HepG2 (cell line): ENCODE measurements at regions not wholly inside any gene's neighbourhood (a gene's known extent, or its start where the extent isn't known, plus 50 kb on each side); places are given as distances from the start of the nearest gene placed in this dataset.

ENCODE experiments used
- ATAC-seq: fragments of 200-7000 bp; cut with Tn5 transposase; 3 replicates; pipeline ENCODE4 v1.9.1; 2020; ENCODE audit warnings: mild to moderate bottlenecking, moderate library complexity
- BruUV-seq: library from RNA; stranded (reverse); fragments of 400-500 nt; replicated peaks from 2 replicates; lab custom pipeline; 2021; lab: Mats Ljungman, UMichigan
- CTCF ChIA-PET: fragments of 300-600 bp; formaldehyde crosslinking; extraction: SDS; loops from one replicate; lab custom pipeline; 2021; ENCODE audit warnings: low total read pairs, inconsistent platforms, low intra/inter-chr PET ratio; lab: Yijun Ruan, JAX
- POLR2A ChIA-PET: fragments of 350-600 bp; sonication (Branson Sonifier 250); formaldehyde crosslinking; loops from one replicate; lab custom pipeline; 2020; ENCODE audit warnings: antibody characterized with exemption, inconsistent platforms; lab: Yijun Ruan, JAX
- DNase-seq: peaks from one replicate; pipeline ENCODE4 v3.0.0-alpha.2; 2015; ENCODE audit warnings: low spot score
- FAIRE-seq: peaks from 3 replicates; lab custom pipeline; 2011; peaks lifted over from hg19 to GRCh38; lab: Jason Lieb, UNC
- H2AFZ ChIP-seq: one replicate; pipeline ENCODE4 v1.6.1; 2011; ENCODE audit warnings: low read length, inconsistent platforms
- H3K27ac ChIP-seq: fragments of 300-600 bp; 3 replicates; pipeline ENCODE4 v1.8.0; 2011; ENCODE audit warnings: mixed run types, mild to moderate bottlenecking, mixed read lengths, low read length, inconsistent platforms; ENCODE audit not compliant: insufficient read depth; ENCODE audit errors: extremely low read length
- H3K27me3 ChIP-seq, 2 experiments: fragments of 200-600 bp in 1 of 2; 2 replicates in 1 of 2; 3 replicates in 1 of 2; pipeline versions ENCODE4 v1.6.0 to v1.8.0; 2011; ENCODE audit warnings: low read length in 2 of 2, mild to moderate bottlenecking in 2 of 2, moderate library complexity in 2 of 2, inconsistent platforms in 1 of 2; ENCODE audit not compliant: insufficient read depth in 2 of 2, control insufficient read depth in 1 of 2
- H3K36me3 ChIP-seq, 2 experiments: fragments of 200-600 bp in 1 of 2; replicated peaks in 1 of 2; 2 replicates in 1 of 2; 3 replicates in 1 of 2; pipeline versions ENCODE4 v1.5.1 to v1.8.0; 2011; ENCODE audit warnings: low read length in 2 of 2, inconsistent platforms in 1 of 2; ENCODE audit not compliant: insufficient read depth in 2 of 2, control insufficient read depth in 1 of 2
- H3K4me1 ChIP-seq: 2 replicates; pipeline ENCODE4 v1.5.1; 2012; ENCODE audit warnings: low read length, inconsistent platforms; ENCODE audit not compliant: insufficient read depth
- H3K4me2 ChIP-seq: 2 replicates; pipeline ENCODE4 v1.6.0; 2011; ENCODE audit warnings: low read depth, low read length, inconsistent platforms
- H3K4me3 ChIP-seq, 3 experiments: fragments of 200-600 bp in 1 of 3; sonication (generic), shearing (Covaris generic) in 1 of 3; replicated peaks in 1 of 3; 2 replicates each; pipeline ENCODE4 v1.5.1; 2011 to 2016; ENCODE audit warnings: low read length in 3 of 3, inconsistent platforms in 2 of 3, low read depth in 2 of 3, mild to moderate bottlenecking in 2 of 3, control low read depth in 1 of 3, mixed read lengths in 1 of 3; ENCODE audit not compliant: insufficient read depth in 1 of 3
- H3K79me2 ChIP-seq: one replicate; pipeline ENCODE4 v1.6.1; 2011; ENCODE audit warnings: low read length, inconsistent platforms; ENCODE audit not compliant: insufficient read depth
- H3K9ac ChIP-seq: 2 replicates; pipeline ENCODE4 v1.6.0; 2011; ENCODE audit warnings: mild to moderate bottlenecking, low read depth, low read length, inconsistent platforms; ENCODE audit not compliant: insufficient read depth
- H3K9me3 ChIP-seq: 2 replicates; pipeline ENCODE4 v1.5.1; 2012; ENCODE audit warnings: mild to moderate bottlenecking, low read length
- H4K20me1 ChIP-seq: 2 replicates; pipeline ENCODE4 v1.6.0; 2011; ENCODE audit warnings: inconsistent platforms, mild to moderate bottlenecking, low read length, moderate library complexity; ENCODE audit not compliant: insufficient read depth
- ADNP ChIP-seq: sonication (generic); formaldehyde crosslinking; IDR thresholded peaks from 2 replicates; pipeline ENCODE4 v1.4.0; 2020; ENCODE audit warnings: missing genetic modification reagents
- BRCA1 ChIP-seq: sonication (generic); formaldehyde crosslinking; IDR thresholded peaks from 2 replicates; pipeline ENCODE4 v1.4.0; 2020; ENCODE audit warnings: missing genetic modification reagents
- GLI4 ChIP-seq: sonication (generic); formaldehyde crosslinking; IDR thresholded peaks from 2 replicates; pipeline ENCODE4 v1.5.1; 2020; ENCODE audit warnings: missing genetic modification reagents, mild to moderate bottlenecking, moderate library complexity, borderline replicate concordance
- MEIS2 ChIP-seq: sonication (generic); formaldehyde crosslinking; IDR thresholded peaks from 2 replicates; pipeline ENCODE4 v1.9.0; 2021; ENCODE audit warnings: mild to moderate bottlenecking, missing genetic modification reagents
- PHB2 ChIP-seq: fragments of 450-650 bp; IDR thresholded peaks from 2 replicates; pipeline ENCODE4 v1.6.1; 2018; ENCODE audit not compliant: partially characterized antibody
- PHF21A ChIP-seq: sonication (generic); formaldehyde crosslinking; IDR thresholded peaks from 2 replicates; pipeline ENCODE4 v1.5.0; 2020; ENCODE audit warnings: mild to moderate bottlenecking, missing genetic modification reagents
- PHF5A ChIP-seq: IDR thresholded peaks from one replicate; pipeline ENCODE4 v1.6.1; 2018; ENCODE audit warnings: low read depth, missing genetic modification reagents; ENCODE audit not compliant: unreplicated experiment
- REXO4 ChIP-seq: sonication (generic); formaldehyde crosslinking; IDR thresholded peaks from 2 replicates; pipeline ENCODE4 v1.8.0; 2022; ENCODE audit warnings: missing genetic modification reagents, mild to moderate bottlenecking, borderline replicate concordance
- YEATS2 ChIP-seq: sonication (generic); formaldehyde crosslinking; IDR thresholded peaks from 2 replicates; pipeline ENCODE4 v1.4.0; 2020; ENCODE audit warnings: missing genetic modification reagents, borderline replicate concordance
- WGBS: methylation state at CpG from one replicate; pipeline ENCODE4 v1.1.6; 2017; ENCODE audit warnings: low lambda C conversion rate; 5-methylcytosine and 5-hydroxymethylcytosine counted together
- in situ Hi-C: cut with HindIII; loops from 2 replicates; pipeline ENCODE4 v1.10.0; 2017; ENCODE audit warnings: low pct_unique_long_range_greater_than_20kb; ENCODE audit not compliant: extremely low pct_ligation_motif_present
- intact Hi-C: fragments of 100-400 bp; cut with micrococcal nuclease; formaldehyde crosslinking; loops from one replicate; pipeline ENCODE4 v1.10.0; 2022; ENCODE audit not compliant: unreplicated experiment
- TF ChIP-seq, protein P1 (sequence below): sonication (generic); formaldehyde crosslinking; IDR thresholded peaks from 2 replicates; pipeline ENCODE4 v1.8.0; 2022; ENCODE audit warnings: missing genetic modification reagents, mild to moderate bottlenecking, borderline replicate concordance
- TF ChIP-seq, protein P2 (sequence below): sonication (generic); formaldehyde crosslinking; IDR thresholded peaks from 2 replicates; pipeline ENCODE4 v1.5.1; 2020; ENCODE audit warnings: missing genetic modification reagents, mild to moderate bottlenecking, borderline replicate concordance
- TF ChIP-seq, protein P3 (sequence below): sonication (generic); formaldehyde crosslinking; IDR thresholded peaks from 2 replicates; pipeline ENCODE4 v1.5.1; 2020; ENCODE audit warnings: mild to moderate bottlenecking, missing genetic modification reagents, borderline replicate concordance

DNA sequence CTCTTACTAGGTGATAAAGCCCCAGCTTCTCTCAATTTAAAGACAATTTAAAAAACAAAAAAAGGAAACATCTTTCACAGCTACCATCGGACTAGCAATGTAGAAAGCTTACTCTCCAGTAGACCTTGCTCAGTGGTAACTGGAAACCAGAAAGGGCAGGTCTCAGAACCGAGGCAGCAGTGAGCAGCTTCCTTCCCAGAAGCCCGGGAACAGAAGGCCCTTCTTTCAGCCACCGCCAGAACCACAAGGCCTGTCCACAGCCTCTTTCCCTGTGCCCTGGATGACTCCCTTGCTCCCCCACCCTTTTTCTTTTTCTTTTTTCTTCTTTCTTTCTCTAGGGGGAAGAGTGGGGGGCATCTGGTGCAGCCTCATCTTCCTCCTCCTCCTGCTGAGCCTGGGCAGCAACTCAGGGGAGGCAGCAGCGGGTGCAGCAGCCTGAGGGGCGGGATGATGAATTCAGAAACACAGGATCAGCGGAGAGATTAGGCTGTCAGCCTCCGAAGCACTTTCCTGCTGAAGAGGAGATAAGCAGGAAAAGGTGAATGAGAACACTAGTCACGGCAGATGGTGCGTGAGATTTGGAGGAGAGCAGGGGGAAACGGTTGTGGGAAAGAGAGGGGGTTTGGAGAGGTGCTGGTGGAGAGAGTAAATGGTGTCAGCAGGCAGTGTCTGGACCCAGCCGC, 158.5 kb downstream of the ID4 start (continued):
- no peak for TF ChIP-seq PHB2
- no peak for TF ChIP-seq BRCA1 (CRISPR knock-in tag)
- TF ChIP-seq, protein P1, sequence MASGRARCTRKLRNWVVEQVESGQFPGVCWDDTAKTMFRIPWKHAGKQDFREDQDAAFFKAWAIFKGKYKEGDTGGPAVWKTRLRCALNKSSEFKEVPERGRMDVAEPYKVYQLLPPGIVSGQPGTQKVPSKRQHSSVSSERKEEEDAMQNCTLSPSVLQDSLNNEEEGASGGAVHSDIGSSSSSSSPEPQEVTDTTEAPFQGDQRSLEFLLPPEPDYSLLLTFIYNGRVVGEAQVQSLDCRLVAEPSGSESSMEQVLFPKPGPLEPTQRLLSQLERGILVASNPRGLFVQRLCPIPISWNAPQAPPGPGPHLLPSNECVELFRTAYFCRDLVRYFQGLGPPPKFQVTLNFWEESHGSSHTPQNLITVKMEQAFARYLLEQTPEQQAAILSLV (CRISPR knock-in tag): no peak
- TF ChIP-seq PHF5A (CRISPR knock-in tag): no peak
- no peak for TF ChIP-seq GLI4 (CRISPR knock-in tag)
- TF ChIP-seq, protein P2, sequence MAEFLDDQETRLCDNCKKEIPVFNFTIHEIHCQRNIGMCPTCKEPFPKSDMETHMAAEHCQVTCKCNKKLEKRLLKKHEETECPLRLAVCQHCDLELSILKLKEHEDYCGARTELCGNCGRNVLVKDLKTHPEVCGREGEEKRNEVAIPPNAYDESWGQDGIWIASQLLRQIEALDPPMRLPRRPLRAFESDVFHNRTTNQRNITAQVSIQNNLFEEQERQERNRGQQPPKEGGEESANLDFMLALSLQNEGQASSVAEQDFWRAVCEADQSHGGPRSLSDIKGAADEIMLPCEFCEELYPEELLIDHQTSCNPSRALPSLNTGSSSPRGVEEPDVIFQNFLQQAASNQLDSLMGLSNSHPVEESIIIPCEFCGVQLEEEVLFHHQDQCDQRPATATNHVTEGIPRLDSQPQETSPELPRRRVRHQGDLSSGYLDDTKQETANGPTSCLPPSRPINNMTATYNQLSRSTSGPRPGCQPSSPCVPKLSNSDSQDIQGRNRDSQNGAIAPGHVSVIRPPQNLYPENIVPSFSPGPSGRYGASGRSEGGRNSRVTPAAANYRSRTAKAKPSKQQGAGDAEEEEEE (CRISPR knock-in tag): no peak
- no peak for TF ChIP-seq YEATS2 (CRISPR knock-in tag)
- TF ChIP-seq MEIS2 (CRISPR knock-in tag): no peak
- TF ChIP-seq REXO4 (CRISPR knock-in tag): no peak
- TF ChIP-seq, all 625 proteins: peak for 0

DNA sequence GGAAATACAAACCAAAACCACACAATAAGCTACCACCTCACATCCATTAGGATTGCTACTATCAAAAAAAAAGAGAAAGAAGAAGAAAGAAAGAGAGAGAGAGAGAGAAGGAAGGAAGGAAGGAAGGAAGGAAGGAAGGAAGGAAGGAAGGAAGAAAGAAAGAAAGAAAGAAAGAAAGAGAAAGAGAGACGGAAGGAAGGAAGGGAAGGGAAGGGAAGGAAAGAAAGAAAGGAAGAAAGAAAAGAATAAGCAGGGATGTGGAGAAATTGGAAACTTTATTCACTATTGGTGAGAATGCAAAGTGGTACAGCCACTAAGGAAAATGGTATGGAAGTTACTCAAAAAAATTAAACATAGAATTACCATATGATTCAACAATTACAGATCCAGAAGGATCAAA, 159.9 kb downstream of the ID4 start:
- no peak overlapping the region for H3K27ac ChIP-seq
- H3K79me2 ChIP-seq: no peaks in the 10 kb centered on the region
- H3K36me3 ChIP-seq: no peaks in the 10 kb centered on the region
- DNase-seq: no peak
- no peak for FAIRE-seq
- POLR2A ChIA-PET: no interaction called here
- WGBS: 41% methylated on average over 1 of the region's 1 CpG
- H4K20me1 ChIP-seq: no peaks in the 10 kb centered on the region
- intact Hi-C loops: loop anchor here (10.0 kb wide), 1 partner anchor 678 kb away; no protein-coding TSS in a partner anchor
- H3K4me3 ChIP-seq: no peak overlapping the region
- TF ChIP-seq PHB2: peak; percentile 29
- TF ChIP-seq ADNP (CRISPR knock-in tag): no peak
- no peak for TF ChIP-seq PHF21A
- TF ChIP-seq, protein P3, sequence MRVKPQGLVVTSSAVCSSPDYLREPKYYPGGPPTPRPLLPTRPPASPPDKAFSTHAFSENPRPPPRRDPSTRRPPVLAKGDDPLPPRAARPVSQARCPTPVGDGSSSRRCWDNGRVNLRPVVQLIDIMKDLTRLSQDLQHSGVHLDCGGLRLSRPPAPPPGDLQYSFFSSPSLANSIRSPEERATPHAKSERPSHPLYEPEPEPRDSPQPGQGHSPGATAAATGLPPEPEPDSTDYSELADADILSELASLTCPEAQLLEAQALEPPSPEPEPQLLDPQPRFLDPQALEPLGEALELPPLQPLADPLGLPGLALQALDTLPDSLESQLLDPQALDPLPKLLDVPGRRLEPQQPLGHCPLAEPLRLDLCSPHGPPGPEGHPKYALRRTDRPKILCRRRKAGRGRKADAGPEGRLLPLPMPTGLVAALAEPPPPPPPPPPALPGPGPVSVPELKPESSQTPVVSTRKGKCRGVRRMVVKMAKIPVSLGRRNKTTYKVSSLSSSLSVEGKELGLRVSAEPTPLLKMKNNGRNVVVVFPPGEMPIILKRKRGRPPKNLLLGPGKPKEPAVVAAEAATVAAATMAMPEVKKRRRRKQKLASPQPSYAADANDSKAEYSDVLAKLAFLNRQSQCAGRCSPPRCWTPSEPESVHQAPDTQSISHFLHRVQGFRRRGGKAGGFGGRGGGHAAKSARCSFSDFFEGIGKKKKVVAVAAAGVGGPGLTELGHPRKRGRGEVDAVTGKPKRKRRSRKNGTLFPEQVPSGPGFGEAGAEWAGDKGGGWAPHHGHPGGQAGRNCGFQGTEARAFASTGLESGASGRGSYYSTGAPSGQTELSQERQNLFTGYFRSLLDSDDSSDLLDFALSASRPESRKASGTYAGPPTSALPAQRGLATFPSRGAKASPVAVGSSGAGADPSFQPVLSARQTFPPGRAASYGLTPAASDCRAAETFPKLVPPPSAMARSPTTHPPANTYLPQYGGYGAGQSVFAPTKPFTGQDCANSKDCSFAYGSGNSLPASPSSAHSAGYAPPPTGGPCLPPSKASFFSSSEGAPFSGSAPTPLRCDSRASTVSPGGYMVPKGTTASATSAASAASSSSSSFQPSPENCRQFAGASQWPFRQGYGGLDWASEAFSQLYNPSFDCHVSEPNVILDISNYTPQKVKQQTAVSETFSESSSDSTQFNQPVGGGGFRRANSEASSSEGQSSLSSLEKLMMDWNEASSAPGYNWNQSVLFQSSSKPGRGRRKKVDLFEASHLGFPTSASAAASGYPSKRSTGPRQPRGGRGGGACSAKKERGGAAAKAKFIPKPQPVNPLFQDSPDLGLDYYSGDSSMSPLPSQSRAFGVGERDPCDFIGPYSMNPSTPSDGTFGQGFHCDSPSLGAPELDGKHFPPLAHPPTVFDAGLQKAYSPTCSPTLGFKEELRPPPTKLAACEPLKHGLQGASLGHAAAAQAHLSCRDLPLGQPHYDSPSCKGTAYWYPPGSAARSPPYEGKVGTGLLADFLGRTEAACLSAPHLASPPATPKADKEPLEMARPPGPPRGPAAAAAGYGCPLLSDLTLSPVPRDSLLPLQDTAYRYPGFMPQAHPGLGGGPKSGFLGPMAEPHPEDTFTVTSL (CRISPR knock-in tag): no peak
- TF ChIP-seq, all 625 proteins: peak for 1
- CTCF ChIA-PET: no interaction called here
- Histone ChIP-seq H3K4me2 (no peak overlapping the region), H3K9ac (no peak overlapping the region), H2AFZ (no peak overlapping the region), H3K27me3 (no peaks in the 10 kb centered on the region), H3K9me3 (peaks cover 8% of the 10 kb centered on the region; the same call in 1 of the 2 replicates), H3K4me1 (no peaks in the 10 kb centered on the region)
- in situ Hi-C loops: no loop called here
- BruUV-seq: no TSS peak
- no peak for ATAC-seq
